SH-SY5Y (cell line): ENCODE measurements at regions not wholly inside any gene's neighbourhood (a gene's known extent, or its start where the extent isn't known, plus 50 kb on each side); places are given as distances from the start of the nearest gene placed in this dataset.

Experiments used
- GATA2 ChIP-seq: IDR thresholded peaks from 2 replicates; pipeline ENCODE4 v1.6.1; 2011; ENCODE audit warnings: mild to moderate bottlenecking, low read depth, low read length
- GATA3 ChIP-seq: IDR thresholded peaks from 2 replicates; pipeline ENCODE4 v1.6.1; 2011; ENCODE audit warnings: low read depth, mild to moderate bottlenecking, low read length, moderate library complexity

DNA sequence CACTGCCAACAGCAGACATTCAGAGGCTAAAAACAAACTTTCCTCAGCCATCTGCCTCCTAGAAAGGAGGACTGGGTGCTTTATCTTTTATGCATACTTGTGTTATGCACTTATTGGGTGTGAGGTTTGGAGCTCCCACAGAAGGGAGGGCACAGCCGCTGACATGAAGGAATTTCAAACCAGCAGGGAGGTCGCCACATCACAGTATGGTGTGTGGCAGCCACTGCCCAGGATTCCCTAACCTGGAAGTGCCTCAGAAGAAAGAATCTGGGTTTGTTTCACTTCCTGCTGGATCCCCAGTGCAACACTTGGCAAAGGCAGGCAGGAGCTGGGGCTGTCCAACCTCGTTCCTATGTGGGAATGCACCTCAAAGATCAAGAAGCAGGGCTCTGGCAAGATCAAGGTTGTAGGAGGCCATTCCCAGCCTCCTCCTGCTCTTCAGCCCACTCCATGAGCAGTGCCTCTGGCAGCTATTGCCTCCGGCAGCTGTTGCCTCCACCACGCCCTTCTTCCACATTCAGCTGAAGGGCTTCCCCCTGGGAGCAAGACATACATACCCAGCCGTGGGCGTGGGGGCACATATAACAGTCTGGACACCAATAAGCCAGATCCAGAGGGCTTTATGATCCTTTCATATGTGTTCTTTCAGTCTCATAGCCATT, 109.0 kb upstream of the MAMLD1 start:
- no peak for TF ChIP-seq GATA3
- TF ChIP-seq GATA2: no peak
